SK-N-SH treated with all-trans-retinoic acid at 6 μM for 48 hours (cell line): ENCODE measurements at regions not wholly inside any gene's neighbourhood (a gene's known extent, or its start where the extent isn't known, plus 50 kb on each side); places are given as distances from the start of the nearest gene placed in this dataset.

Source experiments
- ARNTL ChIP-seq: fragments of 450-650 bp; formaldehyde crosslinking; IDR thresholded peaks from 2 replicates; pipeline ENCODE4 v1.5.0; 2020; ENCODE audit warnings: low read depth, mild to moderate bottlenecking, moderate library complexity, borderline replicate concordance
- ISL1 ChIP-seq: fragments of 250-450 bp; sonication (Bioruptor Pico); IDR thresholded peaks from 2 replicates; pipeline ENCODE4 v2.1.2; 2022; ENCODE audit warnings: mild to moderate bottlenecking, moderate library complexity
- POU6F1 ChIP-seq: fragments of 250-450 bp; sonication (Bioruptor Pico); IDR thresholded peaks from 2 replicates; pipeline ENCODE4 v1.8.0; 2021; ENCODE audit warnings: low read depth, mild to moderate bottlenecking, moderate library complexity, borderline replicate concordance
- PPARA ChIP-seq: fragments of 250-450 bp; sonication (Bioruptor Pico); IDR thresholded peaks from 2 replicates; pipeline ENCODE4 v1.5.0; 2020; ENCODE audit warnings: mild to moderate bottlenecking, borderline replicate concordance
- RARB ChIP-seq: fragments of 250-450 bp; sonication (Bioruptor Pico); IDR thresholded peaks from 2 replicates; pipeline ENCODE4 v1.8.0; 2021; ENCODE audit warnings: mild to moderate bottlenecking, moderate library complexity
- TCF4 ChIP-seq: fragments of 250-450 bp; sonication (Bioruptor Pico); IDR thresholded peaks from 2 replicates; pipeline ENCODE4 v1.8.0; 2021; ENCODE audit warnings: mild to moderate bottlenecking, moderate library complexity, borderline replicate concordance
- ZC3H10 ChIP-seq: fragments of 250-450 bp; sonication (Bioruptor Pico); IDR thresholded peaks from 2 replicates; pipeline ENCODE4 v1.5.1; 2021; ENCODE audit warnings: mild to moderate bottlenecking, moderate library complexity
- ZFP30 ChIP-seq: fragments of 450-650 bp; formaldehyde crosslinking; IDR thresholded peaks from 2 replicates; pipeline ENCODE4 v1.5.0; 2022; ENCODE audit warnings: mild to moderate bottlenecking, moderate library complexity
- ZNF565 ChIP-seq: fragments of 450-650 bp; formaldehyde crosslinking; conservative IDR thresholded peaks from 2 replicates; pipeline ENCODE4 v1.5.0; 2020; ENCODE audit warnings: low read depth, mild to moderate bottlenecking, moderate library complexity
- ZNF8 ChIP-seq: fragments of 450-650 bp; formaldehyde crosslinking; IDR thresholded peaks from 2 replicates; pipeline ENCODE4 v1.5.0; 2020; ENCODE audit warnings: mild to moderate bottlenecking, moderate library complexity
- TF ChIP-seq, protein P1 (sequence below): fragments of 250-450 bp; sonication (Bioruptor Pico); IDR thresholded peaks from 2 replicates; pipeline ENCODE4 v1.5.1; 2021; ENCODE audit warnings: mild to moderate bottlenecking, moderate library complexity
- TF ChIP-seq, protein P2 (sequence below): fragments of 250-450 bp; sonication (Bioruptor Pico); IDR thresholded peaks from 2 replicates; pipeline ENCODE4 v1.8.0; 2020; ENCODE audit warnings: mild to moderate bottlenecking, moderate library complexity, borderline replicate concordance
- TF ChIP-seq, protein P3 (sequence below): fragments of 250-450 bp; sonication (Bioruptor Pico); IDR thresholded peaks from 2 replicates; pipeline ENCODE4 v1.5.1; 2020; ENCODE audit warnings: low read depth, mild to moderate bottlenecking, moderate library complexity
- TF ChIP-seq, protein P4 (sequence below): fragments of 250-450 bp; sonication (Bioruptor Pico); IDR thresholded peaks from 2 replicates; pipeline ENCODE4 v1.5.0; 2020; ENCODE audit warnings: mild to moderate bottlenecking, moderate library complexity

- TF ChIP-seq, protein P1, sequence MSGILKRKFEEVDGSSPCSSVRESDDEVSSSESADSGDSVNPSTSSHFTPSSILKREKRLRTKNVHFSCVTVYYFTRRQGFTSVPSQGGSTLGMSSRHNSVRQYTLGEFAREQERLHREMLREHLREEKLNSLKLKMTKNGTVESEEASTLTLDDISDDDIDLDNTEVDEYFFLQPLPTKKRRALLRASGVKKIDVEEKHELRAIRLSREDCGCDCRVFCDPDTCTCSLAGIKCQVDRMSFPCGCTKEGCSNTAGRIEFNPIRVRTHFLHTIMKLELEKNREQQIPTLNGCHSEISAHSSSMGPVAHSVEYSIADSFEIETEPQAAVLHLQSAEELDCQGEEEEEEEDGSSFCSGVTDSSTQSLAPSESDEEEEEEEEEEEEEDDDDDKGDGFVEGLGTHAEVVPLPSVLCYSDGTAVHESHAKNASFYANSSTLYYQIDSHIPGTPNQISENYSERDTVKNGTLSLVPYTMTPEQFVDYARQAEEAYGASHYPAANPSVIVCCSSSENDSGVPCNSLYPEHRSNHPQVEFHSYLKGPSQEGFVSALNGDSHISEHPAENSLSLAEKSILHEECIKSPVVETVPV (CRISPR knock-in tag), result no peak
- TF ChIP-seq, protein P2, sequence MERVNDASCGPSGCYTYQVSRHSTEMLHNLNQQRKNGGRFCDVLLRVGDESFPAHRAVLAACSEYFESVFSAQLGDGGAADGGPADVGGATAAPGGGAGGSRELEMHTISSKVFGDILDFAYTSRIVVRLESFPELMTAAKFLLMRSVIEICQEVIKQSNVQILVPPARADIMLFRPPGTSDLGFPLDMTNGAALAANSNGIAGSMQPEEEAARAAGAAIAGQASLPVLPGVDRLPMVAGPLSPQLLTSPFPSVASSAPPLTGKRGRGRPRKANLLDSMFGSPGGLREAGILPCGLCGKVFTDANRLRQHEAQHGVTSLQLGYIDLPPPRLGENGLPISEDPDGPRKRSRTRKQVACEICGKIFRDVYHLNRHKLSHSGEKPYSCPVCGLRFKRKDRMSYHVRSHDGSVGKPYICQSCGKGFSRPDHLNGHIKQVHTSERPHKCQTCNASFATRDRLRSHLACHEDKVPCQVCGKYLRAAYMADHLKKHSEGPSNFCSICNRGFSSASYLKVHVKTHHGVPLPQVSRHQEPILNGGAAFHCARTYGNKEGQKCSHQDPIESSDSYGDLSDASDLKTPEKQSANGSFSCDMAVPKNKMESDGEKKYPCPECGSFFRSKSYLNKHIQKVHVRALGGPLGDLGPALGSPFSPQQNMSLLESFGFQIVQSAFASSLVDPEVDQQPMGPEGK (CRISPR knock-in tag), result no peak
- no peak for TF ChIP-seq ZNF8 (CRISPR knock-in tag)
- TF ChIP-seq, protein P3, sequence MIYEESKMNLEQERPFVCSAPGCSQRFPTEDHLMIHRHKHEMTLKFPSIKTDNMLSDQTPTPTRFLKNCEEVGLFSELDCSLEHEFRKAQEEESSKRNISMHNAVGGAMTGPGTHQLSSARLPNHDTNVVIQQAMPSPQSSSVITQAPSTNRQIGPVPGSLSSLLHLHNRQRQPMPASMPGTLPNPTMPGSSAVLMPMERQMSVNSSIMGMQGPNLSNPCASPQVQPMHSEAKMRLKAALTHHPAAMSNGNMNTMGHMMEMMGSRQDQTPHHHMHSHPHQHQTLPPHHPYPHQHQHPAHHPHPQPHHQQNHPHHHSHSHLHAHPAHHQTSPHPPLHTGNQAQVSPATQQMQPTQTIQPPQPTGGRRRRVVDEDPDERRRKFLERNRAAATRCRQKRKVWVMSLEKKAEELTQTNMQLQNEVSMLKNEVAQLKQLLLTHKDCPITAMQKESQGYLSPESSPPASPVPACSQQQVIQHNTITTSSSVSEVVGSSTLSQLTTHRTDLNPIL (CRISPR knock-in tag), result no peak
- TF ChIP-seq RARB (CRISPR knock-in tag), result no peak
- no peak for TF ChIP-seq ARNTL (CRISPR knock-in tag)
- no peak for TF ChIP-seq ZFP30 (CRISPR knock-in tag)
- no peak for TF ChIP-seq ISL1
- no peak for TF ChIP-seq POU6F1
- TF ChIP-seq, protein P4, sequence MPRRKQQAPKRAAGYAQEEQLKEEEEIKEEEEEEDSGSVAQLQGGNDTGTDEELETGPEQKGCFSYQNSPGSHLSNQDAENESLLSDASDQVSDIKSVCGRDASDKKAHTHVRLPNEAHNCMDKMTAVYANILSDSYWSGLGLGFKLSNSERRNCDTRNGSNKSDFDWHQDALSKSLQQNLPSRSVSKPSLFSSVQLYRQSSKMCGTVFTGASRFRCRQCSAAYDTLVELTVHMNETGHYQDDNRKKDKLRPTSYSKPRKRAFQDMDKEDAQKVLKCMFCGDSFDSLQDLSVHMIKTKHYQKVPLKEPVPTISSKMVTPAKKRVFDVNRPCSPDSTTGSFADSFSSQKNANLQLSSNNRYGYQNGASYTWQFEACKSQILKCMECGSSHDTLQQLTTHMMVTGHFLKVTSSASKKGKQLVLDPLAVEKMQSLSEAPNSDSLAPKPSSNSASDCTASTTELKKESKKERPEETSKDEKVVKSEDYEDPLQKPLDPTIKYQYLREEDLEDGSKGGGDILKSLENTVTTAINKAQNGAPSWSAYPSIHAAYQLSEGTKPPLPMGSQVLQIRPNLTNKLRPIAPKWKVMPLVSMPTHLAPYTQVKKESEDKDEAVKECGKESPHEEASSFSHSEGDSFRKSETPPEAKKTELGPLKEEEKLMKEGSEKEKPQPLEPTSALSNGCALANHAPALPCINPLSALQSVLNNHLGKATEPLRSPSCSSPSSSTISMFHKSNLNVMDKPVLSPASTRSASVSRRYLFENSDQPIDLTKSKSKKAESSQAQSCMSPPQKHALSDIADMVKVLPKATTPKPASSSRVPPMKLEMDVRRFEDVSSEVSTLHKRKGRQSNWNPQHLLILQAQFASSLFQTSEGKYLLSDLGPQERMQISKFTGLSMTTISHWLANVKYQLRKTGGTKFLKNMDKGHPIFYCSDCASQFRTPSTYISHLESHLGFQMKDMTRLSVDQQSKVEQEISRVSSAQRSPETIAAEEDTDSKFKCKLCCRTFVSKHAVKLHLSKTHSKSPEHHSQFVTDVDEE (CRISPR knock-in tag), result no peak
- no peak for TF ChIP-seq TCF4 (CRISPR knock-in tag)
- no peak for TF ChIP-seq ZNF565 (CRISPR knock-in tag)
- no peak for TF ChIP-seq PPARA (CRISPR knock-in tag)
- no peak for TF ChIP-seq ZC3H10 (CRISPR knock-in tag)
Observed at GRCh38 chr19:30244533-30244932, 127.7 kb upstream of the ZNF536 start.
